Naive thymus-derived CD4-positive, alpha-beta T cell (primary cell): ENCODE measurements at regions not wholly inside any gene's neighbourhood (a gene's known extent, or its start where the extent isn't known, plus 50 kb on each side); places are given as distances from the start of the nearest gene placed in this dataset.

Experiments used
- ATAC-seq: fragments of 150-1000 bp; cut with Tn5 transposase; 2 replicates; pipeline ENCODE4 v1.10.0; 2021; ENCODE audit warnings: mild to moderate bottlenecking, moderate library complexity
- CTCF ChIA-PET: fragments of 350-600 bp; sonication (Branson Sonifier 250); formaldehyde crosslinking; loops from one replicate; lab custom pipeline; 2021; ENCODE audit warnings: antibody characterized with exemption; lab: Charles Lee
- POLR2A ChIA-PET: fragments of 350-600 bp; sonication (Branson Sonifier 250); formaldehyde crosslinking; loops from one replicate; lab custom pipeline; 2021; ENCODE audit warnings: antibody characterized with exemption, inconsistent platforms; lab: Charles Lee
- DNase-seq, 9 donors: peaks; one replicate each; pipeline versions ENCODE4 v3.0.0 to v3.0.0-alpha.2; 2020 to 2022; ENCODE audit warnings: mixed read lengths in 1 of 9
- H3K27ac ChIP-seq: one replicate; pipeline ENCODE4 v1.7.0; 2013; ENCODE audit warnings: mild to moderate bottlenecking, low read depth, low read length, moderate library complexity
- H3K27me3 ChIP-seq, 2 donors: one replicate each; pipeline ENCODE4 v1.7.0; 2013; ENCODE audit warnings: low read length in 2 of 2, mild to moderate bottlenecking in 2 of 2, moderate library complexity in 2 of 2; ENCODE audit not compliant: control insufficient read depth in 2 of 2, insufficient read depth in 2 of 2
- H3K36me3 ChIP-seq, 3 experiments: 1 replicate in 2 of 3; 2 replicates in 1 of 3; pipeline ENCODE4 v1.7.0; 2013; ENCODE audit warnings: low read length in 3 of 3, mild to moderate bottlenecking in 3 of 3, moderate library complexity in 1 of 3; ENCODE audit not compliant: insufficient read depth in 3 of 3, control insufficient read depth in 2 of 3
- H3K4me1 ChIP-seq, 2 donors: one replicate each; pipeline ENCODE4 v1.7.0; 2013; ENCODE audit warnings: low read length in 2 of 2, mild to moderate bottlenecking in 2 of 2, moderate library complexity in 1 of 2; ENCODE audit not compliant: control insufficient read depth in 2 of 2, insufficient read depth in 2 of 2
- H3K4me3 ChIP-seq: 2 replicates; pipeline ENCODE4 v1.7.0; 2013; ENCODE audit warnings: mild to moderate bottlenecking, low read length
- H3K9me3 ChIP-seq, 3 experiments: 1 replicate in 2 of 3; 2 replicates in 1 of 3; pipeline ENCODE4 v1.7.0; 2013; ENCODE audit warnings: low read length in 3 of 3; ENCODE audit not compliant: control insufficient read depth in 2 of 3
- H3K27ac Mint-ChIP-seq, 9 donors: one replicate each; pipeline ENCODE4 v1.8.0; 2020 to 2022; ENCODE audit warnings: mixed read lengths in 9 of 9, mild to moderate bottlenecking in 8 of 9, moderate library complexity in 5 of 9, inconsistent platforms in 2 of 9
- H3K27me3 Mint-ChIP-seq, 5 donors: one replicate each; pipeline ENCODE4 v1.8.0; 2021 to 2022; ENCODE audit warnings: mixed read lengths in 5 of 5, mild to moderate bottlenecking in 1 of 5
- H3K36me3 Mint-ChIP-seq, 5 donors: one replicate each; pipeline ENCODE4 v1.8.0; 2020 to 2022; ENCODE audit warnings: mixed read lengths in 5 of 5, mild to moderate bottlenecking in 3 of 5, inconsistent platforms in 1 of 5
- H3K4me1 Mint-ChIP-seq, 7 donors: one replicate each; pipeline ENCODE4 v1.8.0; 2020 to 2022; ENCODE audit warnings: mixed read lengths in 7 of 7, mild to moderate bottlenecking in 3 of 7, inconsistent platforms in 1 of 7
- H3K4me3 Mint-ChIP-seq, 10 donors: one replicate each; pipeline ENCODE4 v1.8.0; 2020 to 2022; ENCODE audit warnings: mild to moderate bottlenecking in 10 of 10, mixed read lengths in 10 of 10, moderate library complexity in 6 of 10, inconsistent platforms in 2 of 10
- H3K9me3 Mint-ChIP-seq, 11 donors: one replicate each; pipeline ENCODE4 v1.8.0; 2020 to 2022; ENCODE audit warnings: mixed read lengths in 11 of 11, mild to moderate bottlenecking in 4 of 11, inconsistent platforms in 1 of 11, moderate library complexity in 1 of 11
- intact Hi-C, 2 donors: fragments of 100-400 bp; cut with micrococcal nuclease; formaldehyde crosslinking; loops; one replicate each; pipeline ENCODE4 v1.15.1; 2023

DNA sequence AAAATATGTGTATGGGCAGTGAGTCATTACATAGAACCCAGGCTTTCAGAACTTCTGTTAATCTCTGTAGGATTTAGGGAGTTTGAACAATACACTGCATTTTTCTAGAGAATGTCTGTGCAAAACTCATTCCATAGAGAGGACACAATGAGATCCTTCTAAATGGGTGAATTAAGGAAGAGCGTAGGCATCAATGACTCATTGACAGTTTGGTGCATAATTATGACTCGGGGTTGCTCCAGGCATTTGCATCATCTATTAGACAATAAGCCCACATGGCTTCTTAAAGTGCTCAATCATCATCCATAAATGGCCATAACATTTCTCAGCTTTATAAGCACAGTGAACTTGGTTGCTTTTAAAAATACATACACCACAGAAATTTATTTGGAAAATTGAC, 625.5 kb downstream of the CDH26 start:
- no peak overlapping the region for H3K4me3 Mint-ChIP-seq

DNA sequence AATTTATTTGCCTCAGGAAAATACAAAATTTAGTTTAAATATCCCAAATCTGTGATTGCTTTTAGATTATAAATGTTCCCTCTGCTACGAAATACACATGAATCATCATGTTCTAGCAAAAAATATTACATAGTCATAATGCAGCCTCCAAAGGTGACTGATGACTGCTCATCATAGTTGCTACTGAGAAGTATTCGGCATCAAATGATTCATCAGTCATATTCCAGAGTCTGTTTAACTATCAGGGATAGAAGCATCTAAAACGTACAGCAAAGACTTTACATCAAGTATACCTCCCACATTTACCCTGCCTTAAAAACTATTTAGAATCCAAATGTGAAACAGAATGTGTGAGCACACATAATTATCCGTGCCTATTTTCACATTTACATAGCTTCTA, 626.0 kb downstream of the CDH26 start:
- intact Hi-C loops = no loop called here
- H3K27ac Mint-ChIP-seq = no peak overlapping the region
- DNase-seq (no peak), ATAC-seq (no peak)
- H3K4me3 ChIP-seq = no peak overlapping the region
- H3K4me1 ChIP-seq = no peaks in the 10 kb centered on the region
- ChIA-PET POLR2A (no interaction called here), CTCF (no interaction called here)
- no peaks in the 10 kb centered on the region for H3K9me3 ChIP-seq
- H3K27me3 Mint-ChIP-seq = peaks cover 0 to 11% (median 6%) of the 10 kb centered on the region in 5 donors
- no peak overlapping the region for H3K27ac ChIP-seq
- H3K4me1 Mint-ChIP-seq = no peaks in the 10 kb centered on the region
- H3K27me3 ChIP-seq = no peaks in the 10 kb centered on the region
- no peak overlapping the region for H3K4me3 Mint-ChIP-seq
- no peaks in the 10 kb centered on the region for H3K36me3 ChIP-seq
- peaks cover 0 to 2% (median 0%) of the 10 kb centered on the region in 11 donors for H3K9me3 Mint-ChIP-seq
- H3K36me3 Mint-ChIP-seq = no peaks in the 10 kb centered on the region

More for the DNA sequence above, 625.5 kb downstream of the CDH26 start:
- ATAC-seq (no peak), DNase-seq (no peak)
- no peak overlapping the region for H3K27ac Mint-ChIP-seq
- intact Hi-C loops = no loop called here
- H3K27me3 Mint-ChIP-seq = peaks cover 0 to 15% (median 5%) of the 10 kb centered on the region in 5 donors
- H3K27me3 ChIP-seq = no peaks in the 10 kb centered on the region
- no peak overlapping the region for H3K4me3 ChIP-seq
- ChIA-PET CTCF (no interaction called here), POLR2A (no interaction called here)
- no peaks in the 10 kb centered on the region for H3K36me3 Mint-ChIP-seq
- no peaks in the 10 kb centered on the region for H3K36me3 ChIP-seq
- no peak overlapping the region for H3K27ac ChIP-seq
- no peaks in the 10 kb centered on the region for H3K4me1 Mint-ChIP-seq
- no peaks in the 10 kb centered on the region for H3K4me1 ChIP-seq
- H3K9me3 Mint-ChIP-seq = peaks cover 0 to 2% (median 0%) of the 10 kb centered on the region in 11 donors
- H3K9me3 ChIP-seq = no peaks in the 10 kb centered on the region

DNA sequence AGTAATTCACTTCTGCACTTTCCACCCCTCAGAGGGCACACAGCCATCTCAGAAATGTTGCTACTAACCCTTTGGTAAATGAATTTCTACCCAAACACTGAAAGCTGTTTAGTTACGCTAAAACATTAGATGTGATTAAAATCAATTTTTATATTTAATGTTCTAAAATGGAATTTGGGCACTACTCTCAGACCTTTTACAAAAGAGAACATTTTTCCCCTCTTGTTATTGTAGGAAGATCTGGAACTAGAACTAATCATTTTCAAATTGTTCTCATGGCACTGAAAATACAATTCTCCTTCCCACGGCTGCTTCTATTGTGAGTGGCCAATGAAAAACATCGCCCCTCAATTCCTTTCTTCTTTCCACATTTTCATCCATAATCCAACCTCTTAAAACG, 627.4 kb downstream of the CDH26 start:
- peaks cover 0 to 11% (median 6%) of the 10 kb centered on the region in 5 donors for H3K27me3 Mint-ChIP-seq
- no peaks in the 10 kb centered on the region for H3K4me1 Mint-ChIP-seq
- H3K9me3 Mint-ChIP-seq = peaks cover 0 to 2% (median 0%) of the 10 kb centered on the region in 11 donors
- Histone ChIP-seq H3K27ac (no peak overlapping the region), H3K36me3 (no peaks in the 10 kb centered on the region), H3K4me3 (no peak overlapping the region), H3K27me3 (no peaks in the 10 kb centered on the region), H3K4me1 (no peaks in the 10 kb centered on the region), H3K9me3 (no peaks in the 10 kb centered on the region)
- no peak for ATAC-seq
- no peak overlapping the region for H3K4me3 Mint-ChIP-seq
- ChIA-PET POLR2A (no interaction called here), CTCF (no interaction called here)
- no peak for DNase-seq
- H3K27ac Mint-ChIP-seq = no peak overlapping the region
- no peaks in the 10 kb centered on the region for H3K36me3 Mint-ChIP-seq
- intact Hi-C loops = no loop called here

DNA sequence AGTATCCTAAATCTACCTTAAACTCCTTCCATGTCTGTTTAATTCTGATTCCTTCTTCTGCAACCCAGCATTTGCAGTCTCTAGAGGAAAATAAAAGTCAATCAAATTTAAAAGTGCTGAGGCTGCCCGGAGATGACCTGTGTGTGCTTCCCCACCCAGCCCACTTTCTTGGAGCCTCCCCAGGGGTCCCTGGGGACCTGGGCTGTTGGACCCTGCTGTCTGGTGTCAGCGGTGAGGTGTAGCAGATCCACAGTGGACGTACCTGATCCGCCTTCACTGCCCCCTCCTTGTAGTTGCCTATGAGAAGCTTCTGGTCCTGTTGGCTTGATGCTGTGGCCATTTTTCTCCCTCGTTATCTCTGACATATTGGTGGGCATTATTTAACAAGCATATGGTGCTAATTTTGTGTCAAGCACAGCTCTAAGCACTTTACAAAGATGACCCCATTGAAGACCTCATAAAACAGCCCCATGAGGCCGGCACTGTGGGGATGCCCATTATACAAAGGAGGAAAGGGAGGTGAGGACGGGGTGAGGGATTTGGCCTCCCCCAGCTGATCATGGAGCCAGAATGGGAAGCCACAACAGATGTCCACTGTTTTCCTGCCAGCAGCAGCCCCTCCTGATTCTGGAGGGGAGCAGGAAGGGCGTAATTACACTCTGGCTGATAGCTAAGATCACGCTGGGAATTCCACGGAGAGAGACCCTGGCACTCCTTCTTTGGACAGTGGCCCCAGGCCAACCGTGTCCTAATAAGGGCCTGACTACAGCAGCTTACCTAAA, 628.2 kb downstream of the CDH26 start:
- H3K9me3 ChIP-seq = no peaks in the 10 kb centered on the region
- POLR2A ChIA-PET = no interaction called here

DNA sequence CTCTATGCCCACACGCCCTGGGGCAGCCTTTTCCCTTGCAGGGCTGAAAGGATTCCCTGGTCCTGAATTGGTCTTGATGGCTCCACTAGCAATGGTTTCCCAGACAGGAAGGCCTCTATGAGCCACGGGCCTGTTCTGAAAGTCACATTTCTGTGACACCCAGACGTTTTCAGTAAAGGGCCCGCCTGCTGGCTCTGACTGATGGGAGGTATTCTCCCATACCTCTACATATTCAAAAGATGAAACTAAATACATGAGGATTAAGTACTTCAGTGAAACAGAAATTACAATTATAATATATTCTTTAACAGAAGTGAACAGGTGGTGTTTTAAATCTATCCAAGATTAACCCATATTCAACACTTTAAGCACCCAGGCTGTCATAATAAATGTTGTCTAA, 629.8 kb downstream of the CDH26 start:
- no peak for DNase-seq
- CTCF ChIA-PET = no interaction called here
- H3K4me3 Mint-ChIP-seq = no peak overlapping the region

More for the DNA sequence above, 628.2 kb downstream of the CDH26 start:
- no peaks in the 10 kb centered on the region for H3K4me1 Mint-ChIP-seq
- H3K4me3 Mint-ChIP-seq = no peak overlapping the region
- H3K36me3 Mint-ChIP-seq = no peaks in the 10 kb centered on the region
- Histone ChIP-seq H3K4me3 (no peak overlapping the region), H3K4me1 (no peaks in the 10 kb centered on the region), H3K27me3 (no peaks in the 10 kb centered on the region), H3K27ac (no peak overlapping the region), H3K36me3 (no peaks in the 10 kb centered on the region)
- ATAC-seq = no peak
- intact Hi-C loops = no loop called here
- H3K9me3 Mint-ChIP-seq = peaks cover 0 to 2% (median 0%) of the 10 kb centered on the region in 11 donors
- CTCF ChIA-PET = no interaction called here
- H3K27ac Mint-ChIP-seq = peak overlapping the region in 1 of 9 donors; percentile 46
- DNase-seq = no peak
- peaks cover 0 to 12% (median 11%) of the 10 kb centered on the region in 5 donors for H3K27me3 Mint-ChIP-seq

DNA sequence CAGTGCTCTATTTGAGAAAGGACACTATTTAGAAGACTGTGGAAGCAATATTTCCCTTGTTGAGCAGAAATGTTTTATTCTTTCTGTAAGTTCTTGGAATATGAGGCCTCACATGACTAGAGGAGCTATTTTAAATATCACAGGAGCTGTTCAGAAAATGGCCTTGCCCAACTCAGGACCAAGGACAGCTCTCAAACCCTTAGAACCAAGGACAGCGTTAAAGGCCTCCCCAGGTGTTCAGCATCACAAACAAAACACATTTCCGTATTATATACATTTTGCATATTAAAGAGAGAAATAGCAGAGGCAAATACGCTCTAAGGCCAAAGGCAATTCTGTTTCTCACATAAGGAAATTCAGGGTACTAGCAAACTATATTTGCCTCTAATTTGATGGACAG, 631.4 kb downstream of the CDH26 start:
- ChIA-PET CTCF (no interaction called here), POLR2A (no interaction called here)
- ATAC-seq = no peak
- peaks cover 0 to 2% (median 0%) of the 10 kb centered on the region in 11 donors for H3K9me3 Mint-ChIP-seq
- Histone ChIP-seq H3K9me3 (no peaks in the 10 kb centered on the region), H3K4me1 (no peaks in the 10 kb centered on the region), H3K27ac (no peak overlapping the region), H3K36me3 (no peaks in the 10 kb centered on the region), H3K4me3 (no peak overlapping the region), H3K27me3 (no peaks in the 10 kb centered on the region)
- peaks cover 0 to 23% (median 16%) of the 10 kb centered on the region in 5 donors for H3K27me3 Mint-ChIP-seq
- no peak overlapping the region for H3K27ac Mint-ChIP-seq
- no peak for DNase-seq
- no peaks in the 10 kb centered on the region for H3K4me1 Mint-ChIP-seq
- H3K36me3 Mint-ChIP-seq = no peaks in the 10 kb centered on the region
- intact Hi-C loops = no loop called here
- H3K4me3 Mint-ChIP-seq = no peak overlapping the region

More for the DNA sequence above, 629.8 kb downstream of the CDH26 start:
- no peaks in the 10 kb centered on the region for H3K4me1 Mint-ChIP-seq
- no peak overlapping the region for H3K4me3 ChIP-seq
- no peak for ATAC-seq
- no peaks in the 10 kb centered on the region for H3K4me1 ChIP-seq
- H3K9me3 Mint-ChIP-seq = peaks cover 0 to 2% (median 0%) of the 10 kb centered on the region in 11 donors
- no peaks in the 10 kb centered on the region for H3K36me3 Mint-ChIP-seq
- POLR2A ChIA-PET = no interaction called here
- intact Hi-C loops = no loop called here
- no peak overlapping the region for H3K27ac Mint-ChIP-seq
- no peaks in the 10 kb centered on the region for H3K27me3 ChIP-seq
- no peaks in the 10 kb centered on the region for H3K36me3 ChIP-seq
- H3K27ac ChIP-seq = no peak overlapping the region
- no peaks in the 10 kb centered on the region for H3K9me3 ChIP-seq
- peaks cover 0 to 23% (median 16%) of the 10 kb centered on the region in 5 donors for H3K27me3 Mint-ChIP-seq
